ENCODE measurements at regions not wholly inside any gene's neighbourhood (a gene's known extent, or its start where the extent isn't known, plus 50 kb on each side); places are given as distances from the start of the nearest gene placed in this dataset.

GRCh38 chr18:4551001-4551360 is 95.9 kb upstream of the DLGAP1 start:
- no peaks in the 10 kb centered on the region for H3K36me3 ChIP-seq (ENCODE audit: control insufficient read depth in 4 of 4, insufficient read depth in 3 of 4, low read depth in 1 of 4, low read length in 3 of 4)
- no peak overlapping the region for H3K27ac ChIP-seq (ENCODE audit: low read depth in 1 of 2, low read length in 2 of 2)
- H3K4me1 ChIP-seq (ENCODE audit: control insufficient read depth in 4 of 4, insufficient read depth in 4 of 4, low read length in 3 of 4), result no peaks in the 10 kb centered on the region
- no peak overlapping the region for H3K4me3 ChIP-seq (ENCODE audit: low read depth in 1 of 3, low read length in 3 of 3)
- TF ChIP-seq RAD21 (IDR thresholded peaks at IDR 0.05), result no peak
- no peak for TF ChIP-seq NR2F2 (IDR thresholded peaks at IDR 0.05)
- no peak for DNase-seq (ENCODE audit: low spot score)
- no peaks in the 10 kb centered on the region for H3K9me3 ChIP-seq (ENCODE audit: control insufficient read depth in 4 of 4, low read length in 3 of 4)
- no peaks in the 10 kb centered on the region for H3K27me3 ChIP-seq (ENCODE audit: control insufficient read depth in 4 of 4, insufficient read depth in 4 of 4, low read length in 3 of 4)
- H3K9ac ChIP-seq (ENCODE audit: low read depth in 1 of 2, low read length in 2 of 2), result no peak overlapping the region
- WGBS, result 63% methylated on average over 1 of the region's 1 CpG

GRCh38 chr18:4549164-4549872 is 94.2 kb upstream of the DLGAP1 start:
- H3K4me3 ChIP-seq (ENCODE audit: low read depth in 1 of 3, low read length in 3 of 3), result no peak overlapping the region
- no peaks in the 10 kb centered on the region for H3K36me3 ChIP-seq (ENCODE audit: control insufficient read depth in 4 of 4, insufficient read depth in 3 of 4, low read depth in 1 of 4, low read length in 3 of 4)
- H3K27ac ChIP-seq (ENCODE audit: low read depth in 1 of 2, low read length in 2 of 2), result no peak overlapping the region
- TF ChIP-seq EGR1 (IDR thresholded peaks at IDR 0.05; ENCODE audit: low read depth in 2 of 2) (no peak), NR2F2 (IDR thresholded peaks at IDR 0.05) (no peak), HNF4G (IDR thresholded peaks at IDR 0.05) (no peak), SP1 (IDR thresholded peaks at IDR 0.05) (no peak), FOXA1 (IDR thresholded peaks at IDR 0.05) (no peak), HNF4A (conservative IDR thresholded peaks at IDR 0.05) (no peak), FOXA2 (IDR thresholded peaks at IDR 0.05) (no peak), GABPA (IDR thresholded peaks at IDR 0.05 in 1 of 2, conservative IDR thresholded peaks at IDR 0.05 in 1 of 2) (no peak), ZBTB33 (IDR thresholded peaks at IDR 0.05) (no peak), YY1 (IDR thresholded peaks at IDR 0.05) (no peak), RAD21 (IDR thresholded peaks at IDR 0.05) (no peak)
- TF ChIP-seq, protein P1, sequence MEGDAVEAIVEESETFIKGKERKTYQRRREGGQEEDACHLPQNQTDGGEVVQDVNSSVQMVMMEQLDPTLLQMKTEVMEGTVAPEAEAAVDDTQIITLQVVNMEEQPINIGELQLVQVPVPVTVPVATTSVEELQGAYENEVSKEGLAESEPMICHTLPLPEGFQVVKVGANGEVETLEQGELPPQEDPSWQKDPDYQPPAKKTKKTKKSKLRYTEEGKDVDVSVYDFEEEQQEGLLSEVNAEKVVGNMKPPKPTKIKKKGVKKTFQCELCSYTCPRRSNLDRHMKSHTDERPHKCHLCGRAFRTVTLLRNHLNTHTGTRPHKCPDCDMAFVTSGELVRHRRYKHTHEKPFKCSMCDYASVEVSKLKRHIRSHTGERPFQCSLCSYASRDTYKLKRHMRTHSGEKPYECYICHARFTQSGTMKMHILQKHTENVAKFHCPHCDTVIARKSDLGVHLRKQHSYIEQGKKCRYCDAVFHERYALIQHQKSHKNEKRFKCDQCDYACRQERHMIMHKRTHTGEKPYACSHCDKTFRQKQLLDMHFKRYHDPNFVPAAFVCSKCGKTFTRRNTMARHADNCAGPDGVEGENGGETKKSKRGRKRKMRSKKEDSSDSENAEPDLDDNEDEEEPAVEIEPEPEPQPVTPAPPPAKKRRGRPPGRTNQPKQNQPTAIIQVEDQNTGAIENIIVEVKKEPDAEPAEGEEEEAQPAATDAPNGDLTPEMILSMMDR (IDR thresholded peaks at IDR 0.05; ENCODE audit: low read depth, low read length, missing input control), result no peak
- no peak for DNase-seq (ENCODE audit: low spot score)
- H3K4me1 ChIP-seq (ENCODE audit: control insufficient read depth in 4 of 4, insufficient read depth in 4 of 4, low read length in 3 of 4), result no peaks in the 10 kb centered on the region
- no peak overlapping the region for H3K9ac ChIP-seq (ENCODE audit: low read depth in 1 of 2, low read length in 2 of 2)
- H3K9me3 ChIP-seq (ENCODE audit: control insufficient read depth in 4 of 4, low read length in 3 of 4), result no peaks in the 10 kb centered on the region
- no peaks in the 10 kb centered on the region for H3K27me3 ChIP-seq (ENCODE audit: control insufficient read depth in 4 of 4, insufficient read depth in 4 of 4, low read length in 3 of 4)

GRCh38 chr18:4547126-4547525 is 92.0 kb upstream of the DLGAP1 start:
- no peaks in the 10 kb centered on the region for H3K36me3 ChIP-seq (ENCODE audit: control insufficient read depth in 4 of 4, insufficient read depth in 3 of 4, low read depth in 1 of 4, low read length in 3 of 4)
- H3K27me3 ChIP-seq (ENCODE audit: control insufficient read depth in 4 of 4, insufficient read depth in 4 of 4, low read length in 3 of 4), result no peaks in the 10 kb centered on the region
- no peak overlapping the region for H3K27ac ChIP-seq (ENCODE audit: low read depth in 1 of 2, low read length in 2 of 2)
- WGBS, result 78% methylated on average over 6 of the region's 6 CpGs
- TF ChIP-seq, protein P1 (IDR thresholded peaks at IDR 0.05; ENCODE audit: low read depth, low read length, missing input control), result no peak
- TF ChIP-seq RXRA (IDR thresholded peaks at IDR 0.05), result no peak
- no peak for TF ChIP-seq GABPA (IDR thresholded peaks at IDR 0.05 in 1 of 2, conservative IDR thresholded peaks at IDR 0.05 in 1 of 2)
- no peak for TF ChIP-seq TAF1 (conservative IDR thresholded peaks at IDR 0.05)
- no peak for TF ChIP-seq JUND (IDR thresholded peaks at IDR 0.05)
- no peak for TF ChIP-seq HNF4A (conservative IDR thresholded peaks at IDR 0.05)
- no peak for TF ChIP-seq EGR1 (IDR thresholded peaks at IDR 0.05; ENCODE audit: low read depth in 2 of 2)
- no peak for TF ChIP-seq HNF4G (IDR thresholded peaks at IDR 0.05)
- no peak for TF ChIP-seq ZBTB33 (IDR thresholded peaks at IDR 0.05)
- no peak for TF ChIP-seq ATF3 (IDR thresholded peaks at IDR 0.05)
- TF ChIP-seq FOXA1 (IDR thresholded peaks at IDR 0.05), result no peak
- TF ChIP-seq NR2F2 (IDR thresholded peaks at IDR 0.05), result no peak
- TF ChIP-seq SP1 (IDR thresholded peaks at IDR 0.05), result no peak
- H3K4me3 ChIP-seq (ENCODE audit: low read depth in 1 of 3, low read length in 3 of 3), result no peak overlapping the region
- DNase-seq (ENCODE audit: low spot score), result no peak
- H3K9ac ChIP-seq (ENCODE audit: low read depth in 1 of 2, low read length in 2 of 2), result no peak overlapping the region
- no peaks in the 10 kb centered on the region for H3K4me1 ChIP-seq (ENCODE audit: control insufficient read depth in 4 of 4, insufficient read depth in 4 of 4, low read length in 3 of 4)
- H3K9me3 ChIP-seq (ENCODE audit: control insufficient read depth in 4 of 4, low read length in 3 of 4), result no peaks in the 10 kb centered on the region

All from liver (tissue), 8 donors.